Neuronal stem cell (in vitro differentiated cells): ENCODE measurements at regions not wholly inside any gene's neighbourhood (a gene's known extent, or its start where the extent isn't known, plus 50 kb on each side); places are given as distances from the start of the nearest gene placed in this dataset.
A peak's percentile ranks its signal among the peaks of the same experiment; 100 is the strongest.

Experiments used
- DNase-seq: peaks from one replicate; pipeline ENCODE4 v3.0.0-alpha.2; 2013; ENCODE audit warnings: low spot score
- H2AFZ ChIP-seq: one replicate; pipeline ENCODE4 v1.6.1; 2013; ENCODE audit warnings: mild to moderate bottlenecking, low read length, inconsistent platforms
- H2AK5ac ChIP-seq: 2 replicates; pipeline ENCODE4 v1.6.1; 2013; ENCODE audit warnings: low read depth, mild to moderate bottlenecking, inconsistent platforms, low read length, moderate library complexity, mixed read lengths
- H2BK120ac ChIP-seq: 2 replicates; pipeline ENCODE4 v1.6.1; 2013; ENCODE audit warnings: low read depth, mild to moderate bottlenecking, inconsistent platforms, low read length, moderate library complexity, mixed read lengths
- H2BK12ac ChIP-seq: one replicate; pipeline ENCODE4 v1.6.1; 2013; ENCODE audit warnings: low read length, inconsistent platforms
- H2BK15ac ChIP-seq: 2 replicates; pipeline ENCODE4 v1.6.1; 2013; ENCODE audit warnings: mild to moderate bottlenecking, low read length, inconsistent platforms, mixed read lengths
- H2BK5ac ChIP-seq: one replicate; pipeline ENCODE4 v1.6.1; 2013; ENCODE audit warnings: inconsistent platforms, mild to moderate bottlenecking, low read length, moderate library complexity
- H3K14ac ChIP-seq: one replicate; pipeline ENCODE4 v1.6.1; 2013; ENCODE audit warnings: low read length, inconsistent platforms
- H3K18ac ChIP-seq: 2 replicates; pipeline ENCODE4 v1.6.1; 2013; ENCODE audit warnings: low read length, inconsistent platforms
- H3K23ac ChIP-seq: 2 replicates; pipeline ENCODE4 v1.6.1; 2013; ENCODE audit warnings: low read depth, mild to moderate bottlenecking, mixed read lengths, low read length, inconsistent platforms; ENCODE audit not compliant: poor library complexity
- H3K27ac ChIP-seq: replicated peaks from 3 replicates; pipeline ENCODE4 v1.5.1; 2013; ENCODE audit warnings: low read length, inconsistent platforms
- H3K27me3 ChIP-seq, 3 experiments: 2 replicates each; pipeline ENCODE4 v1.6.1; 2013; ENCODE audit warnings: low read length in 3 of 3, mild to moderate bottlenecking in 2 of 3, inconsistent platforms in 1 of 3, low read depth in 1 of 3, mixed read lengths in 1 of 3, moderate library complexity in 1 of 3; ENCODE audit not compliant: control insufficient read depth in 3 of 3, insufficient read depth in 3 of 3
- H3K36me3 ChIP-seq, 2 donors: replicated peaks in 1 of 2; 2 replicates each; pipeline ENCODE4 v1.6.1; 2013; ENCODE audit warnings: low read length in 2 of 2; ENCODE audit not compliant: control insufficient read depth in 2 of 2, insufficient read depth in 2 of 2
- H3K4ac ChIP-seq: 2 replicates; pipeline ENCODE4 v1.6.1; 2013; ENCODE audit warnings: inconsistent platforms, mild to moderate bottlenecking, low read length, moderate library complexity
- H3K4me1 ChIP-seq, 2 donors: 1 replicate in 1 of 2; 2 replicates in 1 of 2; pipeline ENCODE4 v1.6.1; 2013; ENCODE audit warnings: low read length in 2 of 2, low read depth in 1 of 2; ENCODE audit not compliant: control insufficient read depth in 2 of 2, insufficient read depth in 1 of 2
- H3K4me2 ChIP-seq: one replicate; pipeline ENCODE4 v1.6.1; 2013; ENCODE audit warnings: mild to moderate bottlenecking, low read length, inconsistent platforms; ENCODE audit not compliant: insufficient read depth, poor library complexity, severe bottlenecking
- H3K4me3 ChIP-seq, 2 donors: 2 replicates each; pipeline ENCODE4 v1.5.1; 2013; ENCODE audit warnings: low read length in 2 of 2, mild to moderate bottlenecking in 2 of 2, inconsistent platforms in 1 of 2, moderate library complexity in 1 of 2
- H3K79me1 ChIP-seq: one replicate; pipeline ENCODE4 v1.6.1; 2013; ENCODE audit warnings: low read depth, mild to moderate bottlenecking, inconsistent platforms, low read length, moderate library complexity
- H3K9ac ChIP-seq: one replicate; pipeline ENCODE4 v1.6.1; 2013; ENCODE audit warnings: mild to moderate bottlenecking, low read depth, low read length, inconsistent platforms; ENCODE audit not compliant: poor library complexity
- H3K9me3 ChIP-seq, 2 donors: replicated peaks in 1 of 2; 2 replicates each; pipeline versions ENCODE3 to v1.6.1; 2013; ENCODE audit warnings: low read length in 2 of 2, mild to moderate bottlenecking in 2 of 2, inconsistent platforms in 1 of 2, low read depth in 1 of 2, mixed read lengths in 1 of 2, moderate library complexity in 1 of 2; ENCODE audit not compliant: control insufficient read depth in 2 of 2, insufficient read depth in 1 of 2
- H4K8ac ChIP-seq: one replicate; pipeline ENCODE4 v1.6.1; 2013; ENCODE audit warnings: low read depth, mild to moderate bottlenecking, inconsistent platforms, low read length, moderate library complexity
- H4K91ac ChIP-seq: one replicate; pipeline ENCODE4 v1.6.1; 2013; ENCODE audit warnings: low read length, low read depth, mild to moderate bottlenecking, inconsistent platforms; ENCODE audit not compliant: poor library complexity
- WGBS, 2 donors: extraction: QIAGEN DNeasy Blood & Tissue Kit; methylation state at CpG; one replicate each; pipeline ENCODE4 v1.1.7; 2013; ENCODE audit warnings: missing lambda C conversion rate in 2 of 2, mixed read lengths in 1 of 2; ENCODE audit not compliant: insufficient read length in 2 of 2, insufficient replicate concordance in 1 of 2; ENCODE audit errors: extremely low coverage in 2 of 2; 5-methylcytosine and 5-hydroxymethylcytosine counted together

DNA sequence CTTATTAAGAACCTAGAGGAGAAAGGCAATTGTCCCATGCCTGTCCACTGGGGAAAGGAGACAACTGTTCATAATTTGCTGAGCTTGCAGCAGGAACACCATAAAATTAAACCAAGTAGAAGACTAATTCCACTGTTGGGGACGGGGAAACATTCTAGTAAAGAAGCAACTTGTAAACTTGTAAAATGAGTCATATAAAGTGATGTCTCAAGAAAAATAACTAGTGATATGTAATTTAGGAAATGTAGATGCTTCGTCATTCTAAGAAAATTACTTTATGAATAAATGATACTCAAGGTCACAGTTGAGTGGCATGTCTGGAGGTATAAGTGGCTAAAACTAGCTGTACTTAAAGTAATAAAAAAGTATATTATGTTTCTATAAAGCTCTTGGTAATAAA, 121.2 kb upstream of the MID1 start:
- H2BK5ac ChIP-seq, result no peak overlapping the region
- no peak overlapping the region for H4K8ac ChIP-seq

DNA sequence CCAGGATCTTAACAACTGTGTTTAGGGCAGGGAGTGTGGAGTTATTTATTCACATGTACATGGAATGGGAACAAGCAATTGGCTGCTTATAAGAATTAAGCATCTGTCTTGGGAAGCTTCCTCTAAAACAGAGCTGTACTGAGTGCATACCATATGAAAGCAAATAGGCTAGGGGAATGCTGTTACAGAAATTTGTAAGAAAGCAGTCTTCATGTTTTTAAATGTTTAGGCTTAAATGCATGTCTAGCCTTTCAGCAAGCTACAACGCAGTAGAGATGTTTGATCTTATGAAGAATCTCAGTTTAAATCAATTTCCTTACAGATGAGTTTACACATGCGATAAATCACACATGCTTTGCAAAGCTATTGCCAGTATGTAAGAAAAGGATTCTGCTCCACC, 123.1 kb upstream of the MID1 start:
- H3K4me1 ChIP-seq, result peaks cover 6 to 44% of the 10 kb centered on the region in 2 donors
- H3K4me3 ChIP-seq, result no peak overlapping the region
- no peak overlapping the region for H3K9ac ChIP-seq
- H3K14ac ChIP-seq, result no peak overlapping the region
- no peak overlapping the region for H2BK5ac ChIP-seq
- H3K27me3 ChIP-seq, result no peaks in the 10 kb centered on the region
- no peaks in the 10 kb centered on the region for H3K79me1 ChIP-seq
- no peak overlapping the region for H3K4ac ChIP-seq
- no peak for DNase-seq
- H3K18ac ChIP-seq, result no peak overlapping the region
- WGBS, 2 donors, result no CpG with 5 or more reads among the region's 2 CpGs
- no peak overlapping the region for H3K23ac ChIP-seq
- H2BK120ac ChIP-seq, result no peak overlapping the region
- no peak overlapping the region for H2AK5ac ChIP-seq
- no peaks in the 10 kb centered on the region for H3K9me3 ChIP-seq
- H2BK15ac ChIP-seq, result no peak overlapping the region
- no peak overlapping the region for H3K27ac ChIP-seq
- H2BK12ac ChIP-seq, result no peak overlapping the region
- no peaks in the 10 kb centered on the region for H3K36me3 ChIP-seq
- H3K4me2 ChIP-seq, result peak overlapping the region; percentile 0
- H4K91ac ChIP-seq, result no peak overlapping the region
- no peak overlapping the region for H2AFZ ChIP-seq
- no peak overlapping the region for H4K8ac ChIP-seq

More for the DNA sequence above, 121.2 kb upstream of the MID1 start:
- Histone ChIP-seq H3K27ac (no peak overlapping the region), H2BK120ac (no peak overlapping the region), H2BK15ac (no peak overlapping the region), H4K91ac (no peak overlapping the region), H3K9ac (no peak overlapping the region), H3K79me1 (no peaks in the 10 kb centered on the region), H2BK12ac (no peak overlapping the region), H3K18ac (no peak overlapping the region), H3K4me3 (no peak overlapping the region), H3K4me2 (no peak overlapping the region), H3K9me3 (no peaks in the 10 kb centered on the region), H3K23ac (no peak overlapping the region), H2AFZ (no peak overlapping the region), H3K4me1 (peaks cover 6 to 37% of the 10 kb centered on the region in 2 donors), H2AK5ac (no peak overlapping the region), H3K4ac (no peak overlapping the region), H3K14ac (no peak overlapping the region), H3K36me3 (no peaks in the 10 kb centered on the region), H3K27me3 (no peaks in the 10 kb centered on the region)
- no peak for DNase-seq
- no CpG with 5 or more reads among the region's 2 CpGs for WGBS, 2 donors

DNA sequence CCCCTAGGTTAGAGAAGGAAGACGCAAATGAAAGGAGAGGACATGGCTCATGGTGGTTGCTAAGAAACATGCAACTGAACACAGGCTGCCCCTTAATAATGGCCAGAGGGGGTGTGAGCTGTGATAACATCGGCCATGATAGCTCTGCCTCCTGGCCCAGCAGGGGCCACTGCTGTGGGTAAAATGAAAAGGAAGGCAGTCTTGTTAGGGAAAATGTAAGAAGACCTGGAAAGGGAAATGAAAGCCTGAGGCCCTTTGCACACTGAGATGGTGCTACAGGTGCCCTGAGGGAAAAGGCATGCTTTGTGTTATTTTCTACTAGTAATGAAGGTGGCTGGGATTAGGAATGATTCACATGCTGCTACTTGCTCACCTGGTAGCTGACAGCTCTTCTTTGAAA, 123.6 kb upstream of the MID1 start:
- Histone ChIP-seq H3K9ac (no peak overlapping the region), H3K9me3 (no peaks in the 10 kb centered on the region), H2BK120ac (no peak overlapping the region), H3K79me1 (no peaks in the 10 kb centered on the region), H2BK12ac (no peak overlapping the region), H3K4me1 (peaks cover 6 to 42% of the 10 kb centered on the region in 2 donors), H2BK15ac (no peak overlapping the region), H3K4ac (no peak overlapping the region), H3K27me3 (no peaks in the 10 kb centered on the region), H3K14ac (no peak overlapping the region), H2BK5ac (no peak overlapping the region), H3K27ac (peak overlapping the region; percentile 25), H3K4me3 (no peak overlapping the region), H3K36me3 (no peaks in the 10 kb centered on the region), H3K4me2 (no peak overlapping the region), H4K91ac (no peak overlapping the region), H3K18ac (no peak overlapping the region), H3K23ac (no peak overlapping the region), H4K8ac (no peak overlapping the region), H2AFZ (peak overlapping the region; percentile 30), H2AK5ac (no peak overlapping the region)
- DNase-seq, result no peak
- whole genome bisulfite sequencing, 2 donors, result no CpG with 5 or more reads among the region's 2 CpGs

DNA sequence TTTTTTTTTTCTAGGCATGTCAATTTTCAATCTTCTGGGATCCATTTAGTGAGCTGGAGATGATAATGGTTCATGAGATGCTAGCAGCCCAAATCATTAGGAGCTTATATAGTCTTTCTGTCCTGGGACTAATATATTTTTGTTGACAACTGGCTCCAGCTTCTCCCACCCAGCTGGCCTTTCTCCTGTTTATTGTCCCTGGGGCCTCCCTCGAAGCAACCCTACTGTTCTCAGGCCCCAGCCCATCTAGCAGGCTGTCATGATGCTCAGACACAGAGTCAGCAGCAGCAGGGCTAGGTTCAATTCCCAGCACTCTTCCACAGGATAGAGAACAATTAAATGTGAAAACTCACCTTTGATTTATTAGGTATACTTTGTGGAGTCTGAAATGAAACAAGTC, 127.6 kb upstream of the MID1 start:
- H2BK12ac ChIP-seq, result no peak overlapping the region
- no peak overlapping the region for H2AK5ac ChIP-seq
- H2BK5ac ChIP-seq, result no peak overlapping the region
- H3K4me3 ChIP-seq, result no peak overlapping the region
- no peak overlapping the region for H3K23ac ChIP-seq
- no peak overlapping the region for H3K18ac ChIP-seq
- H3K79me1 ChIP-seq, result no peaks in the 10 kb centered on the region
- H2BK15ac ChIP-seq, result no peak overlapping the region
- H3K9me3 ChIP-seq, result no peaks in the 10 kb centered on the region
- H4K8ac ChIP-seq, result no peak overlapping the region
- no peak overlapping the region for H3K27ac ChIP-seq
- H3K4ac ChIP-seq, result no peak overlapping the region
- WGBS, 2 donors, result no CpG with 5 or more reads among the region's 1 CpG
- H3K4me2 ChIP-seq, result no peak overlapping the region
- no peak overlapping the region for H2AFZ ChIP-seq
- H3K4me1 ChIP-seq, result peaks cover 8 to 31% of the 10 kb centered on the region in 2 donors
- H3K27me3 ChIP-seq, result no peaks in the 10 kb centered on the region
- H4K91ac ChIP-seq, result no peak overlapping the region
- no peaks in the 10 kb centered on the region for H3K36me3 ChIP-seq
- H2BK120ac ChIP-seq, result no peak overlapping the region
- DNase-seq, result no peak
- no peak overlapping the region for H3K9ac ChIP-seq
- H3K14ac ChIP-seq, result no peak overlapping the region
